Renal cortex interstitium (tissue), 11 donors: ENCODE measurements at regions not wholly inside any gene's neighbourhood (a gene's known extent, or its start where the extent isn't known, plus 50 kb on each side); places are given as distances from the start of the nearest gene placed in this dataset.
A peak's percentile ranks its signal among the peaks of the same experiment; 100 is the strongest.

Source experiments
- DNase-seq, 11 donors: peaks; one replicate each; pipeline ENCODE4 v3.0.0-alpha.2; 2013; ENCODE audit warnings: low read depth in 9 of 11, low spot score in 4 of 11; ENCODE audit errors: extremely low read depth in 1 of 11

GRCh38 chr16:86403541-86404163 is 106.7 kb upstream of the FOXF1 start:
- DNase-seq = no peak

GRCh38 chr16:86404678-86405077 is 105.6 kb upstream of the FOXF1 start:
- DNase-seq = no peak

- DNase-seq = no peak
These were observed 105.0 kb upstream of the FOXF1 start for GRCh38 chr16:86405319-86405718.

- no peak for DNase-seq
These were observed 104.3 kb upstream of the FOXF1 start for GRCh38 chr16:86406056-86406455.

DNA sequence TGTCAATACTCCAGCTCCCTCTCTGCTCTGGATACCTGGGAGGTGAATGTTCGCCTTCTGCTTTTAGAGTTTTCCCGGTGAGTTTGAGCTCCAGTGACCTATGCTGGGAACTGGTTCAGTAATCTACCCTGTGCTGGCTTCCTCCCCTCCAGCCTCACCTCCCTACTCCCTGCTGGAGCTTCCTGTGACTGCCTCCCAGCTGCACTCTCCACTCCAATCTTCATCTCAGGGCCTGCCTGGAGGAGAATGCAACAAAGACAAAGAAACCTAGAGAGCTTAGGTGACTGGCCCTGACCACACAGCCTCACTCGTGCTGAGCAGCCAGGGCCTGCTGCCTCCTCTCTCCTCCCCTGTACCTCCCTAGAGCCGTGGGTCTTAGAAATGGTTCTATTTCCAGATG is 101.6 kb upstream of the FOXF1 start:
- no peak for DNase-seq

DNA sequence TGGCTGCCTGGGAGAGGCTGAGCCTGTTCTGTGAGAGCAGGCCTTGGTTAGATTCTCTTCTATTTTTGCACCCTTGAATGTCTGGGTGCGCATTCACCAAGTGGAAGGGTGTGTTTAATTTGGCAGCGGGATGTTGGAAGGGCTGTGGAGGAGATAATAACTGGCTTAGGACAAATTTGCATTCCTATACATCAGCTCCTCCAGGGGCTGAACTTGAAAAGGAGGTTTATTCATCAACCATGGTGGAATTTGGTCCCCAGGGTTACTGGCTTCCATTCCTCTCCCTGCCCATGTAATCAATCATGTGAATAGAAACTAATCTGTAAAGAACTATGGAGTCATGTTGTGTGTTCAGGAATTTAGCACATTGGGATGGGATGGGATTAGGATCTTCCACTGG is 100.2 kb upstream of the FOXF1 start:
- no peak for DNase-seq

GRCh38 chr16:86410529-86410928 is 99.8 kb upstream of the FOXF1 start:
- no peak for DNase-seq

DNA sequence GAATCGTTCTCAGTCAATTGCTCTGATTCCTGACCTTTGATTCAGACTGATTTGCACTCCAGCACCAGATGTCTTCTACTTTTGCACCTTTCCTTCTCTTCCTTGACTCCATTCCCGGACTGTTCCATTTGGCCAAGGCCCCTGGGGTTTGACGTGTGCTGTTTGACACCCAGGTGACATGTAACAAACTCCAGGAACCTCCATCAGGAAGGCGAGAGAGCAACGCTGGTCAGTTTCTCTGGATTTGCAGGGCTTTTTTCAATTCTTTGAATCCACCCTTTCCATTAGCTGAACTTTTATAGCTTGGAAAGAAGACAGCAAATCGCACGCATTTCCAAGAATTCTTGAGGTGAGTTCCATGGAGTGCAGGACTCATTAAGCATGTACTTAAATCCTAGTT is 98.4 kb upstream of the FOXF1 start:
- no peak for DNase-seq

DNA sequence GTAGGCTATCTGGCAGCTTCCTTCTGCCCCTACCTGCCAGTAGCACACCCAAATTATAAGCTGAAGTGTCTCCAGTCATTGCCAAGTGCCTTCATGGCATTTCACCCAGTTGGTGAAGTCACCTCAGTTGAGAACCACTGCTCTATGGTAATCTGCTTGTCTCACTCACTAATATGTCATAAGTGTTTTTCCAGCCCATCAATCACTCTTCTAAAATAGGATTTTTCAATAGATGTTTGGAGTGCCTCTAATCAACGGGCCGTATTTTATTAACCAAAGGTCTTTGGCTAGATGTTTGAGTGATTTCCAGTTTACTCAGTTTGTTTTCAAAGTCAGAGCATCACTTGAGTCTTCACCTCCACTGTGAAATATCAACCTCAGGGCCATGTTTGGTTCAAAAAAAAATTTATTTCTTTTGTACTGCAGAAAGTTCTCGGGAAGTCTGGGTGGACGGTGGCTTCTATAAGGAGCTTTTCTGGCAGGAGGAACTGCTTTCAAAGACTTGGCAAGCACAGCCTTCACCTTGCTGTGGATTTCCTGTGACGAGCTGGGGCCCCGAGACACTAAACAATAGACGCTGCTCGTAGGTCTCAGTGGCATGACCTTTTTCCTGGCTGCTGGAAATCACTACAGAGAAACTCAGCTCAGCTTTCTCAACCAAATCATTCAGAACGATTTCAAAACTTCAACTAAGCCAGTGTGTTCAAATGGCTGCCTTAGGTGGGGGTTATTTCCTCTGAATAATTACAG is 95.2 kb upstream of the FOXF1 start:
- DNase-seq = no peak

DNA sequence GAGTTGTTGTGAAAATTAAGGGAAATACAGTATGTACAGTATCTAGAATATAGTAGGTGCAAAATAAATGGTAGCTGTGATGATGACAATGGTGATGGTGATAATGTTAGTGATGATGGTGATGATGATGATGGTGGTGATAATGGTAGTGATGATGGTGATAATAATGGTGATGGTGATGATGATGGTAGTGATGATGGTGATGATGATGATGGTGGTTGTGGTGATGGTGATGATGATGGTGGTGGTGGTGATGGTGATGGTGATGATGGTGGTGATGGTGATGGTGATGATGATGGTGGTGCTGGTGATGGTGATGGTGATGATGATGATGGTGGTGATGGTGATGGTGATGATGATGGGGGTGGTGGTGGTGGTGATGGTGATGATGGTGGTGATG is 91.3 kb upstream of the FOXF1 start:
- no peak for DNase-seq

GRCh38 chr16:86419518-86419917 is 90.8 kb upstream of the FOXF1 start:
- DNase-seq = no peak

- DNase-seq = no peak
These were observed 88.3 kb upstream of the FOXF1 start for GRCh38 chr16:86421995-86422394.

DNA sequence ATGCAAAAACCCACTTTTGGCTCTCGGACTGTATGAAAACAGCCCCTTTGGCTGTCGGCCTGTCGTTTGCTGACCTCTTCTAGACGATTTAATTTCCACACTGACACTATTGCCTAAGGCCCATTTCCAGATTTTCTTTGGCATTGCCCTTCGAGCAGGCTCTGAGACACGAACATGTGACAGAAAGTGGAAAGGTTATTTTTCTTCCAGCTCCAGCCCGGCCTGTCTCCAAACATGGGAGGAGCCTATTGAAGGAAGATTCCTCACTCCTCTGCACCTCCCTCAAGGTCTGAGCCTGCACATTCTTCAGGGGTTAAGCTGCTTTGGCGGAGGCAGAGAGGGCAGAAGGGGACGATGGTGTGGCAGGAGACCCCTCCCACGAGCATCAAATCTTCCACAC is 85.9 kb upstream of the FOXF1 start:
- no peak for DNase-seq

GRCh38 chr16:86424985-86425384 is 85.3 kb upstream of the FOXF1 start:
- no peak for DNase-seq

- DNase-seq = no peak
These were observed 84.2 kb upstream of the FOXF1 start for GRCh38 chr16:86426063-86426642.

DNA sequence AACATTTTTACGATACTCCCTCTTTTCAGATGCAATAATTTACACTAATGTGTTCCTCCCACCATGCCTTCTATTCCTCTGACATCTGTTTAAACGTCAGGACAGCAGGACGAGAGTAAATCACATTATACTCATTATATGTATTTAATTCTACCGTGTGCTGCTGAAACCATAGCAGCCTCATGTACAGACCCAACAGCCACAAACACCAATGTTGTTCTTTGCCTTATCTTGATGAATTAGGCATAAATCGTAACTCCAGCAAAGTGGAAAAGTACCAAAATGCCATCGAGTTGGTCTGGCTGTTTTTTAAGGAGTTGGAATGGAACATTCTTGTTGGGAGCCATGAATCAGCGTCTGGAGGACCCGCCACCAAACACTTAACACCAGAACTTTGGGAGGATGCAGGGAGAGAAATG is 82.9 kb upstream of the FOXF1 start:
- peak in 9 of 11 donors; percentile 33 to 77 (median 59) for DNase-seq

DNA sequence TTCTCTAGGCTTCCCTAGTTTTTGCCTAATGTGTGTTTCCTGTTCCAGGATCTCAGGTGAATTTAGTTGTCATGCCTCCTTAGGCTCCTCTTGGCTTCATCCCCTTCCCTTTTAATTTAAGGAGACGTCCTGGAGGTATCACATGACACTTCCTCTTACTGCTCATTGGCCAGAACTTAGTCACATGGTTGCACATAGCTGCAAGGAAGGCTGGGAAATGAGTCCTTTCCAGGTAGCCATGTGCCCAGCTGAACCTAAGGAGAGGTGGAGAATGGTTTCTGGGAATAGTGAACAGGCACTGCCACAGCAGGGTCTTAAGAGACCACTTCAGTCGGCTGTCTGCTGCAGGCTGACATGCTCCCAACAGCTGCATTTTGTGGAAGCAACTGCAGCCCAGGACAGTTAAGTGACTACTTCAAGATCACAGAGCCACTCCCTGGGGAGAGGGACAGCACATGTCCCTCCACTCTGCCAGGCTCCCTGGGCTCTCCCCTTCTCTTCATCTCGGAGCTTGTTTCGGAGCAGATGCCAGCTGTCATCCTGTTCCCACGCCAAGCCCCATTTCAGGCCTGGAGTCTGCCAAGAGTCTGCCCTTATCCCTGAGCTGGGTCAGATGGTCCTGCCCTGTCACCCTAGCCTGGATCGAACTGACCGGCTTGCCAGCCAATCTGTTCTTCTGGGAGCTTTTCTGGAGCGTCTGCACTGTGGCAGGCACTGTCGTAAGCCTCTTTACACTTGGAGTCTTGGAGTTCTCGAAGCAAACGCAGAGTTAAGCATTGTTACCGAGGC is 81.4 kb upstream of the FOXF1 start:
- DNase-seq = no peak

DNA sequence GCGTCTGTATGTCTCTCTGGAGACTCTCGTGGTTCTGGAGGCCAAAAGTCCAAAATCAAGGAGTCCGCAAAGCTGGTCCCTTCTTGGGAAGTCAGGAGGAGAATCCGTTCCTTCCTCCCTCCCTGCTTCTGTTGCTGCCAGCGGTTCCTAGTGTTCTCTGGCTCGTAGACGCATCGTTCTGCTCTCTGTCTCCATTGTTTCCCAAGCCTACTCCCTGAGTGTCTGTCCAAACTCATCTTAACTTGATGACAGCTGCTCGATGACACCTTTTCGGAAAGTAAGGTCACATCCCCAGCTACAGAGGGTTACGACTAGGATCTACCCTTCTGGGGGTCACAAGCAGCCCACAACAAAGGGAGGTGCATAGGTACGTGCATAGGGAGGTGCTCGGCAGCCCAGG is 80.7 kb upstream of the FOXF1 start:
- no peak for DNase-seq

- no peak for DNase-seq
These were observed 79.5 kb upstream of the FOXF1 start for GRCh38 chr16:86430814-86431213.

DNA sequence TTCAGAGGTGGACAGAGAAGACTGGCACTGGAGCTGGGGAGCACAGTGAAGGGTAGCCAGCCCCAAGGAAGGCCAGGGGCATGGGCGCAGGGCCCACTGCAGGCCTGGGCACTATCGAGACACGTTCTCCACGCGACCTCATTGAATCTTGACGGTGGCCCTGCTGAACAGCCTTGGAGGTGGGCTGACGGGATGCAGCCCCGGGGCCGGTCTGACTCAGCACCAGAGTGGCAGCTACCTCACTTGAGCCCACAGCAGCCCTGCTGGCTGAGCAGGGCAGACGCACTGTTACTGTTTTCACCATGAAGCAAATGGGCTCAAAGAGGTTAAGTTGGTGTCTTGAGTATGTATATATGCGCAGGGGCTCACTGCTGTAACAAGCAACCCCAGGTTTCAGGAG is 78.8 kb upstream of the FOXF1 start:
- DNase-seq = no peak
